IMR-90 (cell line): ENCODE measurements at regions not wholly inside any gene's neighbourhood (a gene's known extent, or its start where the extent isn't known, plus 50 kb on each side); places are given as distances from the start of the nearest gene placed in this dataset.

Experiments
- ATAC-seq: fragments of 200-7000 bp; cut with Tn5 transposase; 2 replicates; pipeline ENCODE4 v1.9.1; 2020; ENCODE audit warnings: low read depth, mild to moderate bottlenecking, moderate library complexity
- BruUV-seq: library from RNA; stranded (reverse); fragments of 400-500 nt; replicated peaks from 2 replicates; lab custom pipeline; 2021; lab: Mats Ljungman, UMichigan
- CTCF ChIA-PET: fragments of 300-600 bp; formaldehyde crosslinking; extraction: SDS; loops from one replicate; lab custom pipeline; 2021; ENCODE audit warnings: antibody characterized with exemption; lab: Yijun Ruan, JAX
- POLR2A ChIA-PET: fragments of 300-600 bp; sonication (Branson Sonifier 250); formaldehyde crosslinking; loops from one replicate; lab custom pipeline; 2022; ENCODE audit warnings: antibody characterized with exemption; ENCODE audit not compliant: unreplicated experiment; lab: Charles Lee
- DNase-seq: peaks from one replicate; pipeline ENCODE4 v3.0.0; 2013
- H2AFZ ChIP-seq: replicated peaks from 2 replicates; pipeline ENCODE3; 2013; ENCODE audit warnings: low read length, mild to moderate bottlenecking; ENCODE audit not compliant: poor library complexity
- H2AK5ac ChIP-seq: 2 replicates; pipeline ENCODE4 v1.6.1; 2013; ENCODE audit warnings: low read depth, low read length, inconsistent platforms
- H2AK9ac ChIP-seq: replicated peaks from 2 replicates; pipeline ENCODE3; 2013; ENCODE audit warnings: mild to moderate bottlenecking, low read depth, low read length, moderate library complexity; ENCODE audit not compliant: poor library complexity
- H2BK120ac ChIP-seq: 2 replicates; pipeline ENCODE4 v1.6.1; 2013; ENCODE audit warnings: low read depth, low read length, inconsistent platforms
- H2BK15ac ChIP-seq: 3 replicates; pipeline ENCODE4 v1.6.1; 2013; ENCODE audit warnings: low read depth, low read length, inconsistent platforms
- H2BK20ac ChIP-seq: 2 replicates; pipeline ENCODE4 v1.6.1; 2013; ENCODE audit warnings: low read depth, mild to moderate bottlenecking, inconsistent platforms, low read length, moderate library complexity
- H2BK5ac ChIP-seq: 2 replicates; pipeline ENCODE4 v1.6.1; 2013; ENCODE audit warnings: mild to moderate bottlenecking, low read depth, low read length, inconsistent platforms; ENCODE audit not compliant: poor library complexity, severe bottlenecking
- H3K14ac ChIP-seq: replicated peaks from 2 replicates; pipeline ENCODE4 v1.6.1; 2013; ENCODE audit warnings: low read depth, low read length, inconsistent platforms
- H3K18ac ChIP-seq: 2 replicates; pipeline ENCODE4 v1.6.1; 2013; ENCODE audit warnings: low read depth, low read length, control low read depth
- H3K23ac ChIP-seq: 2 replicates; pipeline ENCODE4 v1.6.1; 2013; ENCODE audit warnings: low read depth, low read length, inconsistent platforms
- H3K27ac ChIP-seq: 2 replicates; pipeline ENCODE4 v1.5.1; 2013; ENCODE audit warnings: mild to moderate bottlenecking, control low read depth, low read length; ENCODE audit not compliant: insufficient read depth
- H3K27me3 ChIP-seq: 2 replicates; pipeline ENCODE4 v1.6.1; 2013; ENCODE audit warnings: low read length; ENCODE audit not compliant: control insufficient read depth, insufficient read depth
- H3K36me3 ChIP-seq: 2 replicates; pipeline ENCODE4 v1.6.1; 2013; ENCODE audit warnings: low read length, mixed read lengths; ENCODE audit not compliant: control insufficient read depth, insufficient read depth
- H3K4ac ChIP-seq: 2 replicates; pipeline ENCODE4 v1.6.1; 2013; ENCODE audit warnings: low read depth, low read length, inconsistent platforms
- H3K4me1 ChIP-seq: 2 replicates; pipeline ENCODE4 v1.6.1; 2013; ENCODE audit warnings: low read length, mixed read lengths; ENCODE audit not compliant: control insufficient read depth, insufficient read depth
- H3K4me2 ChIP-seq: 2 replicates; pipeline ENCODE4 v1.6.1; 2013; ENCODE audit warnings: low read depth, mild to moderate bottlenecking, control low read depth, low read length, moderate library complexity
- H3K4me3 ChIP-seq: 2 replicates; pipeline ENCODE4 v1.5.1; 2013; ENCODE audit warnings: low read depth, mild to moderate bottlenecking, control low read depth, low read length, moderate library complexity; ENCODE audit not compliant: insufficient read depth
- H3K56ac ChIP-seq: 2 replicates; pipeline ENCODE4 v1.6.1; 2013; ENCODE audit warnings: low read length, inconsistent platforms; ENCODE audit not compliant: insufficient read depth; ENCODE audit errors: extremely low read depth
- H3K79me1 ChIP-seq, 2 experiments: 2 replicates each; pipeline ENCODE4 v1.6.1; 2013; ENCODE audit warnings: low read length in 2 of 2, inconsistent platforms in 1 of 2, low read depth in 1 of 2
- H3K9ac ChIP-seq: 2 replicates; pipeline ENCODE4 v1.6.1; 2013; ENCODE audit warnings: low read depth, low read length, control low read depth
- H3K9me1 ChIP-seq: 2 replicates; pipeline ENCODE4 v1.6.1; 2013; ENCODE audit warnings: low read length, inconsistent platforms; ENCODE audit not compliant: insufficient read depth
- H3K9me3 ChIP-seq: 2 replicates; pipeline ENCODE4 v1.6.1; 2013; ENCODE audit warnings: low read length; ENCODE audit not compliant: control insufficient read depth, insufficient read depth
- H4K20me1 ChIP-seq: 2 replicates; pipeline ENCODE4 v1.6.1; 2013; ENCODE audit warnings: low read length, inconsistent platforms; ENCODE audit not compliant: insufficient read depth
- H4K5ac ChIP-seq: 2 replicates; pipeline ENCODE4 v1.6.1; 2013; ENCODE audit warnings: mild to moderate bottlenecking, low read depth, low read length, control low read depth
- H4K8ac ChIP-seq, 2 experiments: 2 replicates each; pipeline ENCODE4 v1.6.1; 2013; ENCODE audit warnings: low read depth in 2 of 2, low read length in 2 of 2, control low read depth in 1 of 2, inconsistent platforms in 1 of 2
- H4K91ac ChIP-seq: 2 replicates; pipeline ENCODE4 v1.6.1; 2013; ENCODE audit warnings: low read depth, low read length, inconsistent platforms; ENCODE audit not compliant: insufficient read depth
- BHLHE40 ChIP-seq: fragments of 150-350 bp; IDR thresholded peaks from 2 replicates; pipeline ENCODE4 v1.6.1; 2016; ENCODE audit warnings: mild to moderate bottlenecking, low read depth, low read length
- CEBPB ChIP-seq: IDR thresholded peaks from 2 replicates; pipeline ENCODE4 v1.6.1; 2012; ENCODE audit warnings: low read depth, low read length, improper control_type of control experiment
- CHD1 ChIP-seq: IDR thresholded peaks from 2 replicates; pipeline ENCODE4 v1.6.1; 2012; ENCODE audit warnings: low read depth, low read length, improper control_type of control experiment
- FOS ChIP-seq: fragments of 150-350 bp; IDR thresholded peaks from 2 replicates; pipeline ENCODE4 v1.6.1; 2016; ENCODE audit warnings: low read depth, low read length
- MAFK ChIP-seq: IDR thresholded peaks from 2 replicates; pipeline ENCODE4 v1.6.1; 2012; ENCODE audit warnings: low read depth, low read length, improper control_type of control experiment
- MAZ ChIP-seq: IDR thresholded peaks from 2 replicates; pipeline ENCODE4 v1.6.1; 2012; ENCODE audit warnings: low read depth, mild to moderate bottlenecking, low read length, improper control_type of control experiment, moderate library complexity, borderline replicate concordance
- MXI1 ChIP-seq: IDR thresholded peaks from 2 replicates; pipeline ENCODE4 v1.6.1; 2012; ENCODE audit warnings: low read depth, mild to moderate bottlenecking, low read length, moderate library complexity, borderline replicate concordance
- RAD21 ChIP-seq: IDR thresholded peaks from 2 replicates; pipeline ENCODE4 v1.6.1; 2012; ENCODE audit warnings: low read length, improper control_type of control experiment
- RCOR1 ChIP-seq: IDR thresholded peaks from 2 replicates; pipeline ENCODE4 v1.6.1; 2012; ENCODE audit warnings: mild to moderate bottlenecking, low read length, improper control_type of control experiment; ENCODE audit not compliant: insufficient replicate concordance
- WGBS, 2 experiments: methylation state at CpG; one replicate each; pipeline versions ENCODE4 v1.1.5 to v1.1.7; 2013; ENCODE audit warnings: missing lambda C conversion rate in 2 of 2; ENCODE audit not compliant: insufficient read length in 1 of 2; ENCODE audit errors: extremely low coverage in 2 of 2; 5-methylcytosine and 5-hydroxymethylcytosine counted together
- dilution Hi-C: fragments of 300-500 bp; cut with HindIII; formaldehyde crosslinking; loops from one replicate; pipeline ENCODE4 v1.14.3; 2018; ENCODE audit warnings: low sequenced_read_pairs; ENCODE audit not compliant: unreplicated experiment
- in situ Hi-C: fragments of 300-500 bp; cut with MboI; formaldehyde crosslinking; loops from 3 replicates; pipeline ENCODE4 v1.14.3; 2019; ENCODE audit warnings: low sequenced_read_pairs, inconsistent platforms, mixed read lengths
- intact Hi-C: fragments of 100-400 bp; cut with micrococcal nuclease; formaldehyde crosslinking; loops from 2 replicates; pipeline ENCODE4 v1.10.0; 2022

- H3K9me1 ChIP-seq, result no peaks in the 10 kb centered on the region
- no peak overlapping the region for H2BK5ac ChIP-seq
- no peak overlapping the region for H3K9ac ChIP-seq
- H2BK20ac ChIP-seq, result no peak overlapping the region
- H2AK5ac ChIP-seq, result no peak overlapping the region
- H3K4me3 ChIP-seq, result no peak overlapping the region
- H3K18ac ChIP-seq, result no peak overlapping the region
- no peak for DNase-seq
- no TSS peak for BruUV-seq
- H3K79me1 ChIP-seq, result no peaks in the 10 kb centered on the region
- H4K8ac ChIP-seq, result no peak overlapping the region
- H4K91ac ChIP-seq, result no peak overlapping the region
- CTCF ChIA-PET, result no interaction called here
- TF ChIP-seq MXI1, result no peak
- TF ChIP-seq CEBPB, result no peak
- no peak for TF ChIP-seq RAD21
- no peak for TF ChIP-seq CHD1
- no peak for TF ChIP-seq MAZ
- TF ChIP-seq FOS, result no peak
- no peak for TF ChIP-seq RCOR1
- TF ChIP-seq MAFK, result no peak
- TF ChIP-seq BHLHE40, result no peak
- no peak overlapping the region for H3K4me2 ChIP-seq
- WGBS, 2 experiments, result no CpG with 5 or more reads among the region's 2 CpGs
- no peak overlapping the region for H3K56ac ChIP-seq
- H2AK9ac ChIP-seq, result no peak overlapping the region
- no peak overlapping the region for H4K5ac ChIP-seq
- H3K4ac ChIP-seq, result no peak overlapping the region
- H3K9me3 ChIP-seq, result peaks cover 1% of the 10 kb centered on the region
- ATAC-seq, result no peak
- H2BK15ac ChIP-seq, result no peak overlapping the region
- H3K23ac ChIP-seq, result no peak overlapping the region
- H4K20me1 ChIP-seq, result no peaks in the 10 kb centered on the region
- intact Hi-C loops (no loop called here), in situ Hi-C loops (no loop called here), dilution Hi-C loops (no loop called here)
- H2BK120ac ChIP-seq, result no peak overlapping the region
- H3K4me1 ChIP-seq, result no peaks in the 10 kb centered on the region
- no peak overlapping the region for H2AFZ ChIP-seq
- H3K27me3 ChIP-seq, result no peaks in the 10 kb centered on the region
- POLR2A ChIA-PET, result no interaction called here
- H3K27ac ChIP-seq, result no peak overlapping the region
- H3K36me3 ChIP-seq, result no peaks in the 10 kb centered on the region
- no peak overlapping the region for H3K14ac ChIP-seq
Observed at GRCh38 chr5:20654033-20654432, 666.0 kb upstream of the CDH18 start.
